K562 (cell line): ENCODE measurements at regions not wholly inside any gene's neighbourhood (a gene's known extent, or its start where the extent isn't known, plus 50 kb on each side); places are given as distances from the start of the nearest gene placed in this dataset.

ENCODE experiments used
- ATAC-seq: fragments of 200-7000 bp; cut with Tn5 transposase; 3 replicates; pipeline ENCODE4 v1.9.1; 2020; ENCODE audit warnings: moderate library complexity
- BruUV-seq: library from RNA; stranded (reverse); fragments of 400-500 nt; replicated peaks from 2 replicates; lab custom pipeline; 2021; lab: Mats Ljungman, UMichigan
- CTCF ChIA-PET: fragments of 300-600 bp; formaldehyde crosslinking; extraction: SDS; loops from one replicate; lab custom pipeline; 2021; ENCODE audit warnings: low intra/inter-chr PET ratio; lab: Yijun Ruan, JAX
- POLR2A ChIA-PET: fragments of 300-600, 350-650 bp; sonication (Branson Sonifier 250); formaldehyde crosslinking; extraction: SDS; loops from one replicate; lab custom pipeline; 2021; ENCODE audit warnings: antibody characterized with exemption, inconsistent platforms; lab: Yijun Ruan, JAX
- DNase-seq, 4 experiments: peaks; one replicate each; pipeline versions ENCODE4 v3.0.0 to v3.0.0-alpha.2; 2011 to 2018; ENCODE audit warnings: low spot score in 3 of 4, mixed read lengths in 3 of 4; ENCODE audit errors: extremely low read depth in 1 of 4
- FAIRE-seq: peaks from 2 replicates; lab custom pipeline; 2011; peaks lifted over from hg19 to GRCh38; lab: Jason Lieb, UNC
- H2AFZ ChIP-seq: 2 replicates; pipeline ENCODE4 v1.6.0; 2011; ENCODE audit warnings: low read depth, low read length, control low read depth, inconsistent platforms
- H3K27ac ChIP-seq: fragments of 200-600 bp; 3 replicates; pipeline ENCODE4 v1.8.0; 2011; ENCODE audit warnings: low read depth, mild to moderate bottlenecking, control low read depth, inconsistent platforms, low read length, moderate library complexity, mixed read lengths; ENCODE audit errors: extremely low read depth
- H3K27me3 ChIP-seq, 2 experiments: fragments of 300-600 bp in 1 of 2; 2 replicates in 1 of 2; 3 replicates in 1 of 2; pipeline versions ENCODE4 v1.6.0 to v1.8.0; 2011; ENCODE audit warnings: inconsistent platforms in 2 of 2, low read length in 2 of 2, mild to moderate bottlenecking in 1 of 2, mixed read lengths in 1 of 2, moderate library complexity in 1 of 2; ENCODE audit not compliant: control insufficient read depth in 2 of 2, insufficient read depth in 2 of 2
- H3K36me3 ChIP-seq: fragments of 300-600 bp; 3 replicates; pipeline ENCODE4 v1.8.0; 2011; ENCODE audit warnings: mild to moderate bottlenecking, low read length, inconsistent platforms; ENCODE audit not compliant: control insufficient read depth, insufficient read depth
- H3K4me1 ChIP-seq, 2 experiments: fragments of 200-600 bp in 1 of 2; replicated peaks in 1 of 2; 2 replicates in 1 of 2; 3 replicates in 1 of 2; pipeline versions ENCODE4 v1.5.1 to v1.8.0; 2011; ENCODE audit warnings: inconsistent platforms in 2 of 2, low read length in 2 of 2, mild to moderate bottlenecking in 1 of 2, mixed read lengths in 1 of 2, moderate library complexity in 1 of 2; ENCODE audit not compliant: control insufficient read depth in 2 of 2, insufficient read depth in 2 of 2
- H3K4me2 ChIP-seq: 2 replicates; pipeline ENCODE4 v1.6.1; 2011; ENCODE audit warnings: low read length, control low read depth, inconsistent platforms, mixed read lengths; ENCODE audit not compliant: insufficient read depth
- H3K4me3 ChIP-seq: fragments of 200-600 bp; sonication (generic), shearing (Covaris generic); 2 replicates; pipeline ENCODE4 v1.5.1; 2016; ENCODE audit warnings: control low read depth, inconsistent platforms
- H3K79me2 ChIP-seq: fragments of 200-600 bp; 3 replicates; pipeline ENCODE4 v1.8.0; 2011; ENCODE audit warnings: low read length, inconsistent platforms; ENCODE audit not compliant: control insufficient read depth, insufficient read depth
- H3K9ac ChIP-seq, 2 experiments: 2 replicates each; pipeline versions ENCODE4 v1.6.0 to v1.6.1; 2011; ENCODE audit warnings: low read depth in 2 of 2, low read length in 2 of 2, control low read depth in 1 of 2, inconsistent platforms in 1 of 2, mild to moderate bottlenecking in 1 of 2, mixed read lengths in 1 of 2; ENCODE audit not compliant: insufficient read depth in 1 of 2
- H3K9me1 ChIP-seq: one replicate; pipeline ENCODE4 v1.6.0; 2011; ENCODE audit warnings: inconsistent platforms, mild to moderate bottlenecking, low read length, moderate library complexity; ENCODE audit not compliant: control insufficient read depth, insufficient read depth
- H3K9me3 ChIP-seq: replicated peaks from 2 replicates; pipeline ENCODE4 v1.5.1; 2011; ENCODE audit warnings: low read depth, low read length, inconsistent platforms; ENCODE audit not compliant: control insufficient read depth, insufficient read depth
- H4K20me1 ChIP-seq: replicated peaks from 2 replicates; pipeline ENCODE4 v1.6.1; 2011; ENCODE audit warnings: low read length, inconsistent platforms, mixed read lengths; ENCODE audit not compliant: control insufficient read depth, insufficient read depth
- BCL6 ChIP-seq: fragments of 250-450 bp; sonication (Bioruptor Pico); IDR thresholded peaks from 2 replicates; pipeline ENCODE4 v1.4.0; 2020
- GTF3C2 ChIP-seq: IDR thresholded peaks from 3 replicates; pipeline ENCODE4 v1.6.1; 2011; ENCODE audit warnings: borderline replicate concordance, mild to moderate bottlenecking, moderate library complexity; ENCODE audit not compliant: insufficient read length; ENCODE audit errors: extremely low read depth
- KLF10 ChIP-seq: fragments of 250-450 bp; sonication (Bioruptor Pico); IDR thresholded peaks from 2 replicates; pipeline ENCODE4 v1.6.1; 2021; ENCODE audit warnings: matching md5 sums
- MLLT1 ChIP-seq, 2 experiments: fragments of 450-650 bp; IDR thresholded peaks; 2 replicates each; pipeline ENCODE4 v1.6.1; 2016
- MTF1 ChIP-seq: fragments of 250-450 bp; sonication (Bioruptor Pico); IDR thresholded peaks from 2 replicates; pipeline ENCODE4 v1.9.0; 2021; ENCODE audit warnings: moderate library complexity, mild to moderate bottlenecking, inconsistent platforms, borderline replicate concordance
- ZNF165 ChIP-seq: fragments of 250-450 bp; sonication (Bioruptor Pico); IDR thresholded peaks from 2 replicates; pipeline ENCODE4 v1.4.0; 2020; ENCODE audit warnings: borderline replicate concordance
- ZNF217 ChIP-seq: sonication (generic); formaldehyde crosslinking; IDR thresholded peaks from 2 replicates; pipeline ENCODE4 v1.8.0; 2022; ENCODE audit warnings: mild to moderate bottlenecking, missing genetic modification reagents
- WGBS: fragments of 100-300 bp; shearing (Covaris generic); methylation state at CpG from one replicate; pipeline ENCODE4 v1.1.6; 2016; ENCODE audit warnings: low coverage, mixed read lengths; ENCODE audit not compliant: insufficient coverage; ENCODE audit errors: missing lambda C conversion rate; 5-methylcytosine and 5-hydroxymethylcytosine counted together
- in situ Hi-C: fragments of 300-500 bp; cut with MboI; formaldehyde crosslinking; loops from 4 replicates; pipeline ENCODE4 v1.15.0; 2018; ENCODE audit warnings: inconsistent platforms, mixed read lengths
- intact Hi-C: fragments of 100-400 bp; cut with micrococcal nuclease; formaldehyde crosslinking; loops from 2 replicates; pipeline ENCODE4 v1.14.2; 2022
- TF ChIP-seq, protein P1 (sequence below), 2 experiments: fragments of 200-800 bp in 1 of 2; sonication (Bioruptor generic) in 1 of 2; sonication (generic) in 1 of 2; formaldehyde crosslinking in 1 of 2; IDR thresholded peaks in 1 of 2; conservative IDR thresholded peaks in 1 of 2; 2 replicates each; pipeline versions ENCODE4 v1.5.0 to v1.6.1; 2016 to 2020; ENCODE audit warnings: missing compliant biosample characterization in 1 of 2, missing genetic modification characterization in 1 of 2, missing genetic modification reagents in 1 of 2

DNA sequence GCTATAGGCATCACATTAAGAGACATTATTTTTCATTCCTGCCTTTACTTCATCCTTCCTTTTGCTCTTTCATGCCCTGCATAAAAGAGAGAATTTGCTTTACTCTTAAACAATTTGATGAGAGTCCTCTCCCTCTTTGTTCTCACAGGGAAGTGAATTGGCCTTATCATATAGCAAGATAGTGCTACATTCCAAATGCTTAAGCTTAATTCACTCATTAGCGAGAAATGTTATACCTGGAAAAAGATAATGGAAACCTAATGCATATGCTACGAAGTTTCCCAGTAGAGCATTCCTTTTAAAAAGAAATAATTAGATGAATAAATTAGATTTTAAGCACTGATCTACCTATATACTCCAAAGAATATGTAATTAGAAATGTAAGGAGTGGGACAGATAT is 798.8 kb downstream of the C12orf50 start:
- no peaks in the 10 kb centered on the region for H3K79me2 ChIP-seq
- CTCF ChIA-PET, result no interaction called here
- TF ChIP-seq BCL6 (CRISPR knock-in tag) (no peak), MLLT1 (IDR thresholded peaks at IDR 0.05) (no peak)
- H3K9me3 ChIP-seq, result no peaks in the 10 kb centered on the region
- no peaks in the 10 kb centered on the region for H4K20me1 ChIP-seq
- H3K4me3 ChIP-seq, result no peak overlapping the region
- no peak overlapping the region for H3K27ac ChIP-seq
- in situ Hi-C loops (no loop called here), intact Hi-C loops (no loop called here)
- no peak for DNase-seq
- no TSS peak for BruUV-seq
- no peaks in the 10 kb centered on the region for H3K27me3 ChIP-seq
- H3K9ac ChIP-seq, result no peak overlapping the region
- no peaks in the 10 kb centered on the region for H3K4me1 ChIP-seq
- POLR2A ChIA-PET, result no interaction called here
- ATAC-seq, result no peak
- H3K36me3 ChIP-seq, result no peaks in the 10 kb centered on the region
- no peak overlapping the region for H2AFZ ChIP-seq
- FAIRE-seq, result no peak
- H3K9me1 ChIP-seq, result no peaks in the 10 kb centered on the region
- H3K4me2 ChIP-seq, result no peak overlapping the region
- WGBS, result 5% methylated on average over 2 of the region's 2 CpGs

DNA sequence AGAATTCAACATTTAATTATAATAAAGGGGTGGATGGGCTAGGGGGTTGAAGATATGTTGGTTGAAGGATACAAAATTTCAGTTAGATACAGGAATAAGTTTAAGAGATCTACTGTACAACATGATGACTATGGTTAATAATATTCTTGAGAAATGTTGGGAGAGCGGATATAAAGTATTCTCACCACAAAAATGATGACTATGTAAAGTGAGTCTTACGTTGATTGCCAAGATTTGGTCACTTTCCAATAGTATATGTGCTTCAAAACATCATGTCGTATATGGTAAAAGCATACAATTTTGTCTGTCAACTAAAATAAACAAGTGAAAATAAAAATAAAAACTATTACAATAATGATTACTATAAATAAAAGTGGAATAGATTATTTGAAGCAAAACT is 802.0 kb downstream of the C12orf50 start:
- intact Hi-C loops, result no loop called here
- no peak for FAIRE-seq
- TF ChIP-seq, protein P1, sequence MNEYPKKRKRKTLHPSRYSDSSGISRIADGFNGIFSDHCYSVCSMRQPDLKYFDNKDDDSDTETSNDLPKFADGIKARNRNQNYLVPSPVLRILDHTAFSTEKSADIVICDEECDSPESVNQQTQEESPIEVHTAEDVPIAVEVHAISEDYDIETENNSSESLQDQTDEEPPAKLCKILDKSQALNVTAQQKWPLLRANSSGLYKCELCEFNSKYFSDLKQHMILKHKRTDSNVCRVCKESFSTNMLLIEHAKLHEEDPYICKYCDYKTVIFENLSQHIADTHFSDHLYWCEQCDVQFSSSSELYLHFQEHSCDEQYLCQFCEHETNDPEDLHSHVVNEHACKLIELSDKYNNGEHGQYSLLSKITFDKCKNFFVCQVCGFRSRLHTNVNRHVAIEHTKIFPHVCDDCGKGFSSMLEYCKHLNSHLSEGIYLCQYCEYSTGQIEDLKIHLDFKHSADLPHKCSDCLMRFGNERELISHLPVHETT (CRISPR knock-in tag; conservative IDR thresholded peaks at IDR 0.05 in 1 of 2, IDR thresholded peaks at IDR 0.05 in 1 of 2), result no peak
- no peak for TF ChIP-seq KLF10
- TF ChIP-seq GTF3C2, result no peak
- TF ChIP-seq MTF1 (CRISPR knock-in tag), result no peak
- no peak for TF ChIP-seq ZNF165
- no peak for TF ChIP-seq ZNF217

More for the DNA sequence above, 802.0 kb downstream of the C12orf50 start:
- H3K4me2 ChIP-seq, result no peak overlapping the region
- CTCF ChIA-PET, result no interaction called here
- no peaks in the 10 kb centered on the region for H4K20me1 ChIP-seq
- WGBS, result 2% methylated on average over 3 of the region's 3 CpGs
- no peak overlapping the region for H3K4me3 ChIP-seq
- H3K36me3 ChIP-seq, result no peaks in the 10 kb centered on the region
- no peak for DNase-seq
- no peaks in the 10 kb centered on the region for H3K27me3 ChIP-seq
- H3K9me1 ChIP-seq, result no peaks in the 10 kb centered on the region
- no peaks in the 10 kb centered on the region for H3K79me2 ChIP-seq
- in situ Hi-C loops, result no loop called here
- POLR2A ChIA-PET, result no interaction called here
- no peak overlapping the region for H3K9ac ChIP-seq
- no peak overlapping the region for H3K27ac ChIP-seq
- no peaks in the 10 kb centered on the region; the same call in 1 of the 2 replicates for H3K9me3 ChIP-seq
- no peak overlapping the region for H2AFZ ChIP-seq
- ATAC-seq, result no peak
- no TSS peak for BruUV-seq
- no peaks in the 10 kb centered on the region for H3K4me1 ChIP-seq
